Fibroblast of skin of right quadriceps (primary cell): ENCODE measurements at regions not wholly inside any gene's neighbourhood (a gene's known extent, or its start where the extent isn't known, plus 50 kb on each side); places are given as distances from the start of the nearest gene placed in this dataset.

ENCODE experiments used
- DNase-seq: peaks from one replicate; pipeline ENCODE4 v3.0.0-alpha.2; 2013

DNA sequence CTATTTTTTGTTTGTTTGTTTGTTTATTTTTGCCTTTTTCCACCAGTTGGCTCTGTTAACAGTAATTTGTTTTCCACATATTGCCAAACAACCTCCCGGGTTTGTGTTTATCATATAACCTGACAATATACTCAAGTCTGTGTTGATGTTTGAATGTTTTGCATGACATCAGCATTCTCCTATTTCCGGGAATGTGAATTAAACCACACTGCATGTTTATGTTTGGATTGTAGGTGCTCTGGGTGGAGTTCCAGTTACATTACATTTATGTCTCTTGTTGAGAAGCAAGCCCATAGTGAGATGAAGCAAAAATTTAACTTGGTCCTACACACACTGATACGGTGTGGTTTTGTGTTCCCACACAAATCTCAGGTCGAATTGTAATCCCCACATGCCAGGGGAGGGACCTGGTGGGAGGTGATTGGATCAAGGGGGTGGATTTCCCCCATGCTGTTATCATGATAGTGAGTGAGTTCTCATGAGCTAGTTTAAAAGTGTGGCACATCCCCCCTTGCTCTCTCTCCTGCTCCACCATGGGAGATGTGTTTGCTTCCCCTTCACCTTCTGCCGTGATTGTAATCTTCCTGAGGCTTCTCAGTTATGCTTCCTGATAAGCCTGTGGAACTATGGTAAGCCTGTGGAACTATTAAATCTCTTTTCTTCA is 54.4 kb upstream of the CLNK start:
- peak; percentile 37 for DNase-seq

DNA sequence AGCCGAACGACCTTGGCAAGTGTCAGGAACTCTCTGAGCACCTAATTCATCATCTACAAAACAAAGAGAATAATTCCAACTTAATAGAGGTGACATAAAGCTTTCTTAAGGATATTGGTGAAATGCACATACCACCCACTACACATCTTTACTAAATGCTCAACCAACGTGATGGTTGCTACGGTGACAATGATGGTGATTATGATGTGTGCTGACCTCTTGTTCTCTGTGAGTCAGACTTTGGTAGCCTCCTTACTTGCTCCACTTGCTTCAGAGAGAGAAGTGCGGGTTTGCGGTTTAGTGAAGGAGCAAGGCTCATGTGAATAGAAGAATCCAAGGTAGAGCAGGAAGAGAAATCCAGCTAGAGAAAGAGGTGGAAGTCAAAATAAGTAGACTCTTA is 52.8 kb upstream of the CLNK start:
- DNase-seq = peak; percentile 55

DNA sequence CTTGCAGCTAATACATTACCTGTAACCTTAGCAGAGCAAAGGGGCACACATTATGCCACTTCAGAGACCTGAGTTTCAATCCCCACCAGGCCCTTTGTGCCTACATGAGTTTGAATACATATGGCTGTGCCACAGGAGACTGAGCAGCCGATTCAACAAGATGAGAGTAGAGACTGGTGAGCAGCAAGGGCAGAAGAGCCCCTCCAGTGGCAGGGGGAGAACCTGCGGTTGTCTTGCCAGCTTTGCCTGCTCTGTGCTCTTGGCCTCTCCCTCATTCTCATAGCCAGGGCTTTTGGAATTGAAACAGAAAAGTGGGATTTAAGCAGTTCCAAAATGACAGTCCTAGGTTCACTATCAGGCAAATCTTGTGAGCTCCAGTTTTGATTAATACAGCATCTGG is 52.3 kb upstream of the CLNK start:
- no peak for DNase-seq

DNA sequence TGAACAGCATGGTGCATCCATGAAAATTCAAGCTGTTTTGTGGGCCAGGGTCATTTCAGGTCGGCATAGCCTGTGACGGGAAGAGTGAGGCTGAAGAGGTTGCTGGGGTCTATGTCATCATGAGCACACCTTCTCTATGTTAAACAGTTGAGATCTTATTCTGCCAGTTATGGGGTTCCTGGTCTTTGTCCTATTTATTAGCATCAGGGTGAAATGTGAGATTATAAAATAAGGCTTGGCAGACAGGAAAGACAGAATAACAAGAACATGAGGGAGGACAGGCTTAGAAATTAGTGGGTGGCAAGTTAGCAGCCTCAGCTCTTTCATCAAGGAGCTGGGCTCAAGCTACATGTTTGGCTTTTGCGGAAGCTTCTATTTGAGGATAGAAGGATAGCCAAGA is 51.7 kb upstream of the CLNK start:
- DNase-seq = no peak

DNA sequence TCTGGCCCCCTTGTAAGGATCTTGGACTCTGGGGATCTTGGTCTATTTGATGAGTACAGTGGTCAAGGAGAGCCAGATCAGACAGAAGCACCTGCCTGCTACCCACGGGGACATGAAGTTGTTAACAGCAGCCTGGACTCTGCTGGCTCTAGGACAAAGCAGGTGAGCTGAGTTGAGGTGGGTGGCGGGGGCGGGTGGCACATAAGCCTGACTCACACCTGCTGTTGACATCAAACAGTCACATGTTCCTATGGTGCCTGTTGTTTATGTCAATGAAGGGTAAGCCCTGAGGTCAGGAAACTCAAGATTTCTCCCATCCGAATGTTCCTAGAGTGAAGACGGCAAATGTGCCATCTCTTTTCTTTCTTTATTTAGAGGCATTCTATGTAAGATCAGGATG is 50.1 kb upstream of the CLNK start:
- no peak for DNase-seq
